NT2/D1 (cell line): ENCODE measurements at regions not wholly inside any gene's neighbourhood (a gene's known extent, or its start where the extent isn't known, plus 50 kb on each side); places are given as distances from the start of the nearest gene placed in this dataset.

Source experiments
- SUZ12 ChIP-seq: IDR thresholded peaks from 2 replicates; pipeline ENCODE4 v1.6.1; 2011; ENCODE audit not compliant: insufficient read length, insufficient read depth; ENCODE audit errors: extremely low read depth
- YY1 ChIP-seq: IDR thresholded peaks from 2 replicates; pipeline ENCODE4 v1.6.1; 2011; ENCODE audit not compliant: insufficient read length, insufficient read depth
- ZNF274 ChIP-seq: IDR thresholded peaks from 2 replicates; pipeline ENCODE4 v1.6.1; 2011; ENCODE audit warnings: mild to moderate bottlenecking, low read depth, low read length

DNA sequence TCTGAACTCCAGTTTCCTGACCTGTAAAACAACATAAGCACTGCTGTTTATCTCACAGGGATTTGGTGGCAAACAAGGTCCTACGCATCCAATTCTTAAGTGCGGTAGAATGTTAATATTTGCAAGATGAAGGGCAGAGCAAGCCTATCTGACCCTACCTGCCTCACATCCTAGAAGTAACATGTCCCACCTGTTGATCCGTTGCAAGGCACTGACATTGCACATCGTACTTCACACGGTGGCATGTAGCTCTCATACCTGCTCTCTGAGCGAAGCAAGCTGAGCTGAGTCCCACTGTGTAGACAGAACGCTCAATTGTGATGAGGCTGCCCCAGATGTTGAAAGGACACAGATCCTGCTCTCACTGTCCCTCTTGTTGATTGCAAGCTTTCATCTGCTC lies 154.7 kb upstream of the PDE10A start:
- TF ChIP-seq SUZ12: no peak
- no peak for TF ChIP-seq YY1
- no peak for TF ChIP-seq ZNF274
